ENCODE measurements at regions not wholly inside any gene's neighbourhood (a gene's known extent, or its start where the extent isn't known, plus 50 kb on each side); places are given as distances from the start of the nearest gene placed in this dataset.

DNA sequence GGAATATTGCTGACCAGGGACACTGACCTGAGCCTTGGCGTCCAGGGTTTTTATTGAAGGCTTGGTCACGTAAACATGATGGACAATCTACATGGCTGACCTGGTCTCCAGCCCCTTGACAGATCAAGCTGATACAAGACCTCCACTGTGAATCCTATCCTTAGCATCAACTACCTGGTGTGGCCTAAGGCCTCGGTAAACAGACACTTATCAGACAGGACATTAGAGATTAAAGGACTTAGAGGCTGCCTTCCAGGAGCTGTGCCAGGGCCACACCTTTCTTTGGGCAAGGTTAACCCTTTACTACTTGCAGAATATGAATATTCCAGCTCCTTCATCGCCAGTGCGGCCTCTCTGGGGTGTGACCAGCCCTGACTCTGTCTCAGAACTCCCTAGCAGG, 104.9 kb upstream of the FOXA2 start:
- Histone ChIP-seq H3K27me3 (ENCODE audit: insufficient read depth in 3 of 3, low read length in 2 of 3) (no peaks in the 10 kb centered on the region), H3K9me3 (no peaks in the 10 kb centered on the region), H3K4me3 (no peak overlapping the region), H3K36me3 (ENCODE audit: insufficient read depth in 1 of 2, low read depth in 1 of 2) (no peaks in the 10 kb centered on the region), H3K4me1 (peaks cover 3% of the 10 kb centered on the region), H3K27ac (no peak overlapping the region)
- no peak for ATAC-seq
- intact Hi-C loops (cut with DNase I), result loop anchor here in 1 of 2 donors (10.0 kb wide), 1 partner anchor 234 kb away; no protein-coding TSS in a partner anchor
- 71 to 84% (median 82%) methylated on average over 5 of the region's 5 CpGs for WGBS, 3 donors
- TF ChIP-seq CTCF (IDR thresholded peaks at IDR 0.05), result no peak
- no peak for DNase-seq

GRCh38 chr20:22690000-22690399, 105.6 kb upstream of the FOXA2 start:
- H3K27ac ChIP-seq, result no peak overlapping the region
- no peak overlapping the region for H3K4me3 ChIP-seq
- no peaks in the 10 kb centered on the region for H3K27me3 ChIP-seq (ENCODE audit: insufficient read depth in 3 of 3, low read length in 2 of 3)
- no peaks in the 10 kb centered on the region for H3K36me3 ChIP-seq (ENCODE audit: insufficient read depth in 1 of 2, low read depth in 1 of 2)
- ATAC-seq (no peak), DNase-seq (no peak)
- no peaks in the 10 kb centered on the region for H3K9me3 ChIP-seq
- peaks cover 8% of the 10 kb centered on the region for H3K4me1 ChIP-seq
- TF ChIP-seq CTCF (IDR thresholded peaks at IDR 0.05), result no peak
- WGBS, 3 donors, result 89 to 93% (median 91%) methylated on average over 7 of the region's 7 CpGs
- intact Hi-C loops (cut with DNase I), result loop anchor here (2.0 to 10.0 kb wide), 8 partner anchors 235 to 735 kb away; partner anchors contain the start of genes NAPB (in 1 of the 2) and THBD (in 1 of the 2)

DNA sequence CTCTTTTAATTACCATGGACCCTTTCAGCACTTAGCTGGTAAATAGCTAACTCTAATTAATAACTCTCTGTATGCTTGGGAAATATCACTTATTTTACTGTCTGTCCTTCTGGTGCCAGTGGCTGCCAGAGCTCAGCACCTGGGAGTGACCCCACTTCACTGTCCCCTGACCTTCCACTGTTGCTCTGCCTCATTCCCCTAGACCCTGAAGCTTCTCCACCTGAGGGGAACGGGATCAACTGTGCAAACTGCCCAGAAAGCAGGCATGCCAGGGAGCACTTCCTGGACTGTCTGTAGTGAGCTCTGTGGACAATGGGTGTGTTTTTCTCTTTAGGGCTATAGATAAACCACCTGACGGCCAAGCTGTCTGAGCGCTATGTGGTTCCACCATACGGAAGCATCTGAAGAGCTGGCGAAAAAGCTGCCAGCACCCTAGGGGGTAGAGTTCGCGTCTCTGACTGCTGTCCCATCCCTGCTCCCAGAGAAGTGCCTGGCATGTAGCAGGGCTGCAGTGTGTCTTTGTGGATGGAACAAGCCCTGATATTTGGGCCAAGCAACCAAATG, 106.3 kb upstream of the FOXA2 start:
- H3K4me1 ChIP-seq, result peaks cover 15% of the 10 kb centered on the region
- no peaks in the 10 kb centered on the region for H3K9me3 ChIP-seq
- no peak for TF ChIP-seq CTCF (IDR thresholded peaks at IDR 0.05)
- DNase-seq (no peak), ATAC-seq (no peak)
- H3K27ac ChIP-seq, result no peak overlapping the region
- no peaks in the 10 kb centered on the region for H3K36me3 ChIP-seq (ENCODE audit: insufficient read depth in 1 of 2, low read depth in 1 of 2)
- intact Hi-C loops (cut with DNase I), result loop anchor here (2.0 to 10.0 kb wide), 7 partner anchors 354 to 734 kb away; partner anchors contain the start of genes NAPB (in 1 of the 2) and THBD (in 1 of the 2)
- H3K4me3 ChIP-seq, result no peak overlapping the region
- WGBS, 3 donors, result 70 to 81% (median 72%) methylated on average over 7 of the region's 7 CpGs
- no peaks in the 10 kb centered on the region for H3K27me3 ChIP-seq (ENCODE audit: insufficient read depth in 3 of 3, low read length in 2 of 3)

- H3K27ac ChIP-seq, result no peak overlapping the region
- H3K4me1 ChIP-seq, result peaks cover 17% of the 10 kb centered on the region
- peak overlapping the region; percentile 45 for H3K4me3 ChIP-seq
- DNase-seq (peak; percentile 73 to 85), ATAC-seq (peak; percentile 93 to 97 (median 97))
- no peaks in the 10 kb centered on the region for H3K36me3 ChIP-seq (ENCODE audit: insufficient read depth in 1 of 2, low read depth in 1 of 2)
- peak; percentile 93 for TF ChIP-seq CTCF (IDR thresholded peaks at IDR 0.05)
- intact Hi-C loops (cut with DNase I), result loop anchor here (2.0 to 10.0 kb wide), 8 partner anchors 353 to 733 kb away; partner anchors contain the start of genes NAPB (in 1 of the 2) and THBD (in 1 of the 2)
- no peaks in the 10 kb centered on the region for H3K27me3 ChIP-seq (ENCODE audit: insufficient read depth in 3 of 3, low read length in 2 of 3)
- no peaks in the 10 kb centered on the region for H3K9me3 ChIP-seq
- WGBS, 3 donors, result 22 to 26% (median 23%) methylated on average over 25 of the region's 25 CpGs
These were observed 107.2 kb upstream of the FOXA2 start for GRCh38 chr20:22691369-22692118.

All from psoas muscle (tissue), 7 donors.